ENCODE measurements at regions not wholly inside any gene's neighbourhood (a gene's known extent, or its start where the extent isn't known, plus 50 kb on each side); places are given as distances from the start of the nearest gene placed in this dataset.

GRCh38 chr4:153034681-153035080 is 98.6 kb downstream of the FHDC1 start:
- DNase-seq = no peak

GRCh38 chr4:153036931-153037482 is 100.9 kb downstream of the FHDC1 start:
- no peak for DNase-seq

DNA sequence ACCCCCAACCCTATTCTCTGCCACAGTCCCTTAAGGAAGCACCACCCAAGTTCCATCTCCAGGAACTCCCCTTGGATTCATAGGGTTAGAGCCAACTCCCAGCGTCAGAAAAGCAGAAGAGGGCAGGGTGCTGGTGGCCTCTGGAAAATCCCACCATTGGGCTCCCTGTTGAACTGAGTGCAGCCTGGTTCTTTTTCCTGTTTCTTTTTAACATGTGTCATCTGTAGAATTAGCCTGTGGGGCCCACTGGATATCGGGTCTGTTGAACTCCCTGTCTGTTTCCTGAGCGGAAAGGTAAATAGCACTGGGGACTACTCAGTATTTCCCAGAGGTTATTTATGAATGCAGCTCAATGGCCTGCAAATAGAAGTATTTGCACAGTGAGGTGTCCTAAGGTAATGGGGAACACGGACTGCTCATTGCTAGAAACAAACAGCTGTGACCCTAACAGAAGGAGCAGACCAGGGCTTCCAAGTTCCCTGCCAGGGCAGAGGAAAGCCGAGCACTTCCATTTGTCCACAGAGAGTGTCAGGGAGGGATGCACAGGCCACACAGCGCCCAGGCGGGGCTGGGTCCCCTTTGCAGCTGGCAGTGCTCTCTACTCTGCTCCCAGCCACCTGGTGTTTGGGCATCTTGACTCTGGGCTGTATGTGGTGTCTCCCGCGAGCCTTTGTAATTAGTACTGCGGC is 102.6 kb downstream of the FHDC1 start:
- DNase-seq = no peak

GRCh38 chr4:153039542-153040185 is 103.5 kb downstream of the FHDC1 start:
- DNase-seq = no peak

DNA sequence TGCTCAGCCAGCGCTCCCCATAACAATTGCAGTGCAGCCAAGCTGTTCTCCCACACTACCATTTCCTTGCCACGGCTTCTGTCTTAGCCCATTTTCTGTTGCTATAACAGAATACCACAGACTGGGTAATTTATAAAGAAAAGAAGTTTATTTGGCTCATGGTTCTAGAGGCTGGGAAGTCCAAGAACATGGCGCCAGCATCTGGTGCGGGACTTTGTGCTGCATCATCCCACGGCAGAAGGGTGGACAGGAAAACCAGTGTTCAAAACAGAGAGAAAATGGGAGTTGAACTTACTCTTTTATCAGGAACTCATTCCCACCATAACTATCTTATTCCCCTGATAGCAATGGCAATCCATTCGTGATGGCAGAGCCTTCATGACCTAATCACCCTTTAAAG is 104.6 kb downstream of the FHDC1 start:
- DNase-seq = no peak

GRCh38 chr4:153044036-153044435 is 107.9 kb downstream of the FHDC1 start:
- DNase-seq = no peak

DNA sequence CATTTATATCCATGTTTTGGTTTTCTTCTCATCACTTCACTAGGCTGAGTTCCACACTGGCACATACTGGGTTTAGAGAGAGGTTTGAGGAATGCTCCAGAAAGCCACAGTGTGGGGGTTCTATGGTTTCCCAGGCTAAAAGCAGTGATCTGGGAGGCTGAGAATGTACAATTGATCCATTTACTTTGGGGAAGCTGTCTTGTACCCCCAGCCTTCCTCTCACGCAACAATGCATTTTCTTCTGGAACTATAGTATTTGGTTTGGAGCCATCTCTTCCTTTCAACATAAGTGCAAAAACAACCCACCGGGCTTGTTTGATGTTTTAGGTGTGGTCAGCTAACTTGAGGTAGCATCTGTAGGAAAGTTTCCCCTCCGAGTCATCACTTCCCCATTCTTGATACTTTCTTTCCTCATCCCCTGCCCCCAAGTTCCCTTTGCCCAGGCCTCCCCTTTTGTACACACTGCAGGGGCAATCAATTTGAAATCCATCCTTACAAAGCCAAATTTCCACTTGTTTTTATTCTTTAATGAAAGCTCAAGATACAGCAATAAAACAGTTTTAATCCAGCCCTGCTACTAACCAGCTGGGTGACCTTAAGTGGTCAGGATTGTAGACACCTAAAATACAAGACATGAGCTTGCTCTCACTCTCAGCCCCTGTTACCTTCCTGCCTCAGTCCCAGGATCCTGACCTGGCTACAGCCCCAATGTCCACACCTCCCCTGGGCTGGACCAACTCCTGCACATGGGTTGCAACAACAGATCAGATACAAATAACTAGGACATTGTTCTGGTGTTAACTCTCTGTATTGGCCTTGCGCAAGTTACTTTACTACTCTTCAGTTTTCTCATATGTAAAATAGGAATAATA is 109.2 kb downstream of the FHDC1 start:
- DNase-seq = no peak

GRCh38 chr4:153058671-153059060 is 122.5 kb downstream of the FHDC1 start:
- no peak for DNase-seq

DNA sequence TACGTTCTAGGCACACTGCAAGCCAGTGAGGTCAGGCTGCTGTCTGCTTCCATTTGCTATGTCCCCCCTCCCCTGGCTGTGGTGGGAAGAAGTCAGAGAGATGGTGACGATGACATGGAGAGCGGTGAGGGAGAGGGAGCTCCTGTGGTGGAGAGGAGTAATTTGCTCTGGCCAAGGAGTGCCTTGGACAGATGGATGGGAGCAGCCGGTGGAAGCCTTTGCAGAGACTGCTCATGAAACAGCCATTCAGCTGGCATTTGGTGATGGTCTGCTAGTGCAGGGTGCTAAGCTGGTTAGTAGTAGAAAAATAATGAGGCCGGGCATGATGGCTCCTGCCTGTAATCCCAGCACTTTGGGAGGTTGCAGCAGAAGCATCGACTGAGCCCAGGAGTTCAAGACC is 124.1 kb downstream of the FHDC1 start:
- DNase-seq = no peak

DNA sequence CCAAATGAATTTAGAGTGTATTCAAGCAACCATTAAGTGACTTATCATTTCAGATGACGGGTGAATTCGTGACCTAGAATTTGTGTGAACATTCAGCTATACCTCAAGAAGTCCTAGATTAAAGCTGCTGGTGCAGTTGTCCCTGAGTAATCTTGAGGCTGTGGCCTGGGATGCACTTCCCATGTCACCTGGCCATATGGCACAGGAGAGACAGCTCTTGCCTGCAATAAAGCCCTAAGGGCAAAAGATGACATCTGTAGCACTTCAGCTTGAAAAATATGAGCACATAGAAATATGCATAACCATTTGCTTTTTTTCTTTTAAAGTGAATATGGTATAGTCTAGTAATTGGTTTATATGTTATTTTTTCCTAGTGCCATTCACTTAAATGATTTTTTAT is 125.8 kb downstream of the FHDC1 start:
- no peak for DNase-seq

GRCh38 chr4:153062652-153063168 is 126.6 kb downstream of the FHDC1 start:
- DNase-seq = no peak

GRCh38 chr4:153063490-153063889 is 127.4 kb downstream of the FHDC1 start:
- no peak for DNase-seq

GRCh38 chr4:153064571-153064970 is 128.4 kb downstream of the FHDC1 start:
- no peak for DNase-seq

DNA sequence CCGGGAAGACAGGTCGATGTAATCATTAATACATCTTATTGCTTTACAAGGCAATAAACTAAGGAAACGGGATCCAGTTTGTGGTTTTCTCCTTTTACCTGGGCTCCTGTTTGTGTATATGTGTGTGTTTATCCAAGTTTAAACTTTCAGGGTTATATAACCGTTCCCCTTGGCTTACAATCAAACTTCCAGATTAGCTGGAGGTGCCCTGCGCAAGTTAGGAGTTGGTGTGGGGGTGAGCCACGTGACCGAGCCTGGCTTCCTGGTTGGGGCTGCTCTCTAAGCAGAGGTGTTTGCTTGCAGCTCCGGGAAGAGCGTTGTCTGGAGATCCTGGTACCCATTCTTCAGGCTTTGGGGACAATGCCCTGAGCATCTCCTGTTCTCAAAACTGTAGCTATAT is 129.2 kb downstream of the FHDC1 start:
- no peak for DNase-seq

- DNase-seq = no peak
These were observed 131.3 kb downstream of the FHDC1 start for GRCh38 chr4:153067376-153067775.

GRCh38 chr4:153068751-153069150 is 132.6 kb downstream of the FHDC1 start:
- DNase-seq = no peak

- DNase-seq = no peak
These were observed 132.2 kb upstream of the TRIM2 start for GRCh38 chr4:153071958-153072598.

DNA sequence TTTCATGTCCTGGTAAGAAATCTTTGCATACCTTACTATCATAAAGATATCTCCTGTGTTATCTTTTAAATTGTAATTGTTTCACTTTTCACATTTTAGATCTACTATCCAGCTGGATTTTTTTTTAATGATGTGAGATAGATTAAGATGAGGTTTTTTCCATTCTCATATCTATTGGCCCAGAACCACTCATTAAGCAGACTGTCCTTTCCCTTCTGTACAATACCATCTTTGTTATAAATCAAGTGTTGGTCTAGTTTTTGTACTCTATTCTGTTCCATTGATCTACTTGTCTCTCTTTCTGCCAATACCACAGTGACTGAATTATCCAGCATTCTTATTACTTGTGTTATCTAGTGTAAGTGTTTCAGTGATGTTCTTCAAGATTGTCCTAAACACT is 131.6 kb upstream of the TRIM2 start:
- no peak for DNase-seq

GRCh38 chr4:153074486-153074885 is 129.8 kb upstream of the TRIM2 start:
- DNase-seq = no peak

GRCh38 chr4:153074936-153075630 is 129.2 kb upstream of the TRIM2 start:
- DNase-seq = no peak

- no peak for DNase-seq
These were observed 128.3 kb upstream of the TRIM2 start for GRCh38 chr4:153075836-153076518.

DNA sequence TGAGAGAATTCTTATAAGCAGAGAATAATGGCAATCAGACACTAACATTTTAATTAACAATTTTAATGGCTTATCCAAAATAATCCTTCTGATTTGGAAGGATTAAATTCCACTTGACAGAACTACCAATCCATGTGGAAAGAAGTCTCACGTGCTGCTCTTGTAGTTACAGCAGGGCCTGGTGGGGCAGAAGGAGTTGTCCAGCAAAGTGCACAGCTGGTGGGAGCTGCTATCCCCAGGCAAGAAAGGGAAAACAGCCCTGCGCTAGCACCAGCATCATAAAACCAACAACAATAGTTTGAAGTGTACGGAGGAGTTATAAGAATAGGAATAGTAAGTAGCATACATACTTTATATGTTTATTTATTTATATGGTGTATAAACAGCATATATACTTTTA is 127.4 kb upstream of the TRIM2 start:
- DNase-seq = no peak

Measured in CD4-positive, alpha-beta T cell treated with Interleukin-21 for 1 hour (primary cell).